ENCODE measurements at regions not wholly inside any gene's neighbourhood (a gene's known extent, or its start where the extent isn't known, plus 50 kb on each side); places are given as distances from the start of the nearest gene placed in this dataset.

- TF ChIP-seq SUZ12 (IDR thresholded peaks at IDR 0.05; ENCODE audit: extremely low read depth, insufficient read depth, insufficient read length) (no peak), YY1 (IDR thresholded peaks at IDR 0.05; ENCODE audit: insufficient read depth, insufficient read length) (no peak)
Observed at GRCh38 chr3:139238281-139239030, 105.4 kb upstream of the MRPS22 start.
